ENCODE measurements at regions not wholly inside any gene's neighbourhood (a gene's known extent, or its start where the extent isn't known, plus 50 kb on each side); places are given as distances from the start of the nearest gene placed in this dataset.

- H3K9ac ChIP-seq (ENCODE audit: low read length): no peak overlapping the region
- no peak overlapping the region for H3K27ac ChIP-seq (ENCODE audit: low read length)
- no peak for TF ChIP-seq EZH2phosphoT487 (IDR thresholded peaks at IDR 0.05; ENCODE audit: low read depth)
- TF ChIP-seq, protein P1, sequence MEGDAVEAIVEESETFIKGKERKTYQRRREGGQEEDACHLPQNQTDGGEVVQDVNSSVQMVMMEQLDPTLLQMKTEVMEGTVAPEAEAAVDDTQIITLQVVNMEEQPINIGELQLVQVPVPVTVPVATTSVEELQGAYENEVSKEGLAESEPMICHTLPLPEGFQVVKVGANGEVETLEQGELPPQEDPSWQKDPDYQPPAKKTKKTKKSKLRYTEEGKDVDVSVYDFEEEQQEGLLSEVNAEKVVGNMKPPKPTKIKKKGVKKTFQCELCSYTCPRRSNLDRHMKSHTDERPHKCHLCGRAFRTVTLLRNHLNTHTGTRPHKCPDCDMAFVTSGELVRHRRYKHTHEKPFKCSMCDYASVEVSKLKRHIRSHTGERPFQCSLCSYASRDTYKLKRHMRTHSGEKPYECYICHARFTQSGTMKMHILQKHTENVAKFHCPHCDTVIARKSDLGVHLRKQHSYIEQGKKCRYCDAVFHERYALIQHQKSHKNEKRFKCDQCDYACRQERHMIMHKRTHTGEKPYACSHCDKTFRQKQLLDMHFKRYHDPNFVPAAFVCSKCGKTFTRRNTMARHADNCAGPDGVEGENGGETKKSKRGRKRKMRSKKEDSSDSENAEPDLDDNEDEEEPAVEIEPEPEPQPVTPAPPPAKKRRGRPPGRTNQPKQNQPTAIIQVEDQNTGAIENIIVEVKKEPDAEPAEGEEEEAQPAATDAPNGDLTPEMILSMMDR (IDR thresholded peaks at IDR 0.05; ENCODE audit: low read depth, low read length): no peak
- H3K4me1 ChIP-seq (ENCODE audit: low read length): peaks cover 8% of the 10 kb centered on the region
- no peaks in the 10 kb centered on the region for H4K20me1 ChIP-seq (ENCODE audit: insufficient read depth, low read length)
- no peaks in the 10 kb centered on the region for H3K79me2 ChIP-seq (ENCODE audit: low read length)
- no peak overlapping the region for H3K4me2 ChIP-seq (ENCODE audit: low read length)
- no peaks in the 10 kb centered on the region for H3K36me3 ChIP-seq (replicated peaks; ENCODE audit: low read depth, low read length)
- H3K9me3 ChIP-seq (ENCODE audit: insufficient read depth, low read length): no peaks in the 10 kb centered on the region
- no peak overlapping the region for H2AFZ ChIP-seq (ENCODE audit: low read depth, low read length)
- no peaks in the 10 kb centered on the region for H3K27me3 ChIP-seq (ENCODE audit: low read depth, low read length)
- no peak overlapping the region for H3K4me3 ChIP-seq (ENCODE audit: low read length)
These were observed 581.6 kb upstream of the CDH9 start for GRCh38 chr5:27619982-27620381.

DNA sequence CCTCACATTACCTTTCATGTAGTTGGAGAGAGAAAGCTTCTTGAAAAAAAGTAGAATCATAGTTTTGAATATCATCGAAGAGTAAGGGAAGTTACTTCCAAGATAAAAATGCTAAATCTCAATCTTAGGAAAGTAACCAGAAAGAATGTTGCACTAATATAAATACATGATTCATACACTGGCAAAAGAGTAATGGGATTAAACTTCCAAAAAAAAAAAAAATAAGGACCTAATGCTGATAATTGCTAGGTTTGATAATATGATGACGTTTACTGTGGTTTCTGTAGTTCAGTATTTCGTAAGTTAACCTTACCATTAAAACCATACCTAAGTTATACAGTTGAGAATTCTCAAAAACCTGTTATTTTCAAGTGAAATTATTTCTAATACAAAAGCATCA, 573.8 kb upstream of the CDH9 start:
- Histone ChIP-seq H3K9ac (ENCODE audit: low read length) (no peak overlapping the region), H3K4me2 (ENCODE audit: low read length) (no peak overlapping the region), H3K9me3 (ENCODE audit: insufficient read depth, low read length) (no peaks in the 10 kb centered on the region), H3K27ac (ENCODE audit: low read length) (no peak overlapping the region), H3K36me3 (replicated peaks; ENCODE audit: low read depth, low read length) (no peaks in the 10 kb centered on the region), H3K27me3 (ENCODE audit: low read depth, low read length) (no peaks in the 10 kb centered on the region), H3K4me1 (ENCODE audit: low read length) (no peaks in the 10 kb centered on the region), H3K4me3 (ENCODE audit: low read length) (no peak overlapping the region), H3K79me2 (ENCODE audit: low read length) (no peaks in the 10 kb centered on the region), H4K20me1 (ENCODE audit: insufficient read depth, low read length) (no peaks in the 10 kb centered on the region), H2AFZ (ENCODE audit: low read depth, low read length) (no peak overlapping the region)
- TF ChIP-seq, protein P1 (IDR thresholded peaks at IDR 0.05; ENCODE audit: low read depth, low read length): no peak
- no peak for TF ChIP-seq EZH2phosphoT487 (IDR thresholded peaks at IDR 0.05; ENCODE audit: low read depth)

DNA sequence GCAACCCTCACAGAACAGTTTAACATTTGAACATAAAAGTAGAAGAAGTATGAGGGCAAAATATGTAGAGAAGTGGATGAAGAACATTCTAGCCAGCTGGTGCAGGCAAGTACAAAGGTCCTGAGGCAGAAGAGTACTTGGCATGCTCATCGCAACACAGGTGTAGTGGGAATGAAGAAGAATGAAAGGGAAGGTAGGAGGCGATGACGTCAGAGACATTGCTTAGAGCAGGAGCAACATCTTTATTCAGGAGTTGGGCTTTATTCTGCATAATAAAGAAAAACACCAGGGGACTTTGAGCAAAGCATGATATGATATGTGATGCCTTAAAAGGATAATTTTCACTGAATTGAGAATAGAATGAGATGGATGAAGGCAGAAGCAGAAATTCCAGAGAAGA, 570.6 kb upstream of the CDH9 start:
- H3K27ac ChIP-seq (ENCODE audit: low read length): no peak overlapping the region
- H3K4me2 ChIP-seq (ENCODE audit: low read length): no peak overlapping the region
- no peak for TF ChIP-seq EZH2phosphoT487 (IDR thresholded peaks at IDR 0.05; ENCODE audit: low read depth)
- TF ChIP-seq, protein P1 (IDR thresholded peaks at IDR 0.05; ENCODE audit: low read depth, low read length): no peak
- H3K36me3 ChIP-seq (replicated peaks; ENCODE audit: low read depth, low read length): no peaks in the 10 kb centered on the region
- no peaks in the 10 kb centered on the region for H3K4me1 ChIP-seq (ENCODE audit: low read length)
- H3K27me3 ChIP-seq (ENCODE audit: low read depth, low read length): no peaks in the 10 kb centered on the region
- H2AFZ ChIP-seq (ENCODE audit: low read depth, low read length): no peak overlapping the region
- no peaks in the 10 kb centered on the region for H4K20me1 ChIP-seq (ENCODE audit: insufficient read depth, low read length)
- H3K9me3 ChIP-seq (ENCODE audit: insufficient read depth, low read length): no peaks in the 10 kb centered on the region
- no peak overlapping the region for H3K4me3 ChIP-seq (ENCODE audit: low read length)
- H3K9ac ChIP-seq (ENCODE audit: low read length): no peak overlapping the region
- H3K79me2 ChIP-seq (ENCODE audit: low read length): no peaks in the 10 kb centered on the region

DNA sequence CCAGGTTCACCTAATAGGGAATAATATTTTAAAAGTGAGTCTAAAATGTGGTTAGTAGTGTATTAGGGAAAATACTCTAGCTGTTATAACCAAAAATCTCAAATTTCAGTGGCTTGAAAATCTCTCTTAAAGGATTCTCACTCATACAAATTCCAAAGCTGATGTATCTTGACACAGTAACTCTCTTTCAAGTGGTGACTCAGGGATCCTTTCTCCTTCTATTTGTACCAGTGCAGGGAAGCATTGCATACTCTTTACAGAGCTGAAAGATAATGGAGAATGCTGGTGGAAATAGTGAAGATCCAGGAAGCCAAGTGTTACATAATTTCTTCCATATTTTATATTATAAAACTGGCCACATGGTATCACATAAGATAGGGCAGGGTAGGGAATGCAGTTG, 560.2 kb upstream of the CDH9 start:
- Histone ChIP-seq H3K9me3 (ENCODE audit: insufficient read depth, low read length) (no peaks in the 10 kb centered on the region), H3K4me1 (ENCODE audit: low read length) (no peaks in the 10 kb centered on the region), H3K4me2 (ENCODE audit: low read length) (no peak overlapping the region), H3K27me3 (ENCODE audit: low read depth, low read length) (no peaks in the 10 kb centered on the region), H3K4me3 (ENCODE audit: low read length) (no peak overlapping the region), H3K27ac (ENCODE audit: low read length) (no peak overlapping the region), H4K20me1 (ENCODE audit: insufficient read depth, low read length) (no peaks in the 10 kb centered on the region), H3K79me2 (ENCODE audit: low read length) (no peaks in the 10 kb centered on the region), H3K36me3 (replicated peaks; ENCODE audit: low read depth, low read length) (no peaks in the 10 kb centered on the region), H2AFZ (ENCODE audit: low read depth, low read length) (no peak overlapping the region), H3K9ac (ENCODE audit: low read length) (no peak overlapping the region)
- TF ChIP-seq, protein P1 (IDR thresholded peaks at IDR 0.05; ENCODE audit: low read depth, low read length): no peak
- no peak for TF ChIP-seq EZH2phosphoT487 (IDR thresholded peaks at IDR 0.05; ENCODE audit: low read depth)

Measured in OCI-LY3 (cell line).